ENCODE measurements at regions not wholly inside any gene's neighbourhood (a gene's known extent, or its start where the extent isn't known, plus 50 kb on each side); places are given as distances from the start of the nearest gene placed in this dataset.

GRCh38 chr5:129382921-129383672 lies 77.0 kb upstream of the ADAMTS19 start:
- Histone ChIP-seq H3K4me1 (ENCODE audit: insufficient read depth, low read length) (peaks cover 3% of the 10 kb centered on the region), H4K20me1 (ENCODE audit: insufficient read depth, low read length) (no peaks in the 10 kb centered on the region), H3K27me3 (ENCODE audit: insufficient read depth, low read length) (no peaks in the 10 kb centered on the region), H3K9me3 (ENCODE audit: insufficient read depth, low read depth, low read length) (no peaks in the 10 kb centered on the region), H3K79me2 (ENCODE audit: insufficient read depth, low read length) (no peaks in the 10 kb centered on the region), H3K36me3 (ENCODE audit: insufficient read depth, low read length) (no peaks in the 10 kb centered on the region), H3K9ac (ENCODE audit: low read length) (no peak overlapping the region), H2AFZ (ENCODE audit: low read depth, low read length) (no peak overlapping the region), H3K4me2 (ENCODE audit: low read length) (no peak overlapping the region), H3K27ac (ENCODE audit: low read depth, low read length) (no peak overlapping the region), H3K4me3 (ENCODE audit: insufficient read depth, low read depth, low read length) (no peak overlapping the region)
- TF ChIP-seq CTCF (IDR thresholded peaks at IDR 0.05; ENCODE audit: insufficient read depth, low read depth, low read length) = no peak
- TF ChIP-seq EZH2 (IDR thresholded peaks at IDR 0.05; ENCODE audit: insufficient read depth, low read length) = no peak
- DNase-seq (ENCODE audit: low read depth) (peak; percentile 8), FAIRE-seq (no peak)
- no peaks in the 10 kb centered on the region for H3K9me3 Mint-ChIP-seq (ENCODE audit: unreplicated experiment)
- no peak overlapping the region for H3K4me3 Mint-ChIP-seq (ENCODE audit: unreplicated experiment)
- no peak overlapping the region for H3K27ac Mint-ChIP-seq (ENCODE audit: unreplicated experiment)
- H3K36me3 Mint-ChIP-seq (ENCODE audit: low read depth, unreplicated experiment) = no peaks in the 10 kb centered on the region
- H3K27me3 Mint-ChIP-seq (ENCODE audit: low read depth, unreplicated experiment) = no peaks in the 10 kb centered on the region
- H3K4me1 Mint-ChIP-seq (ENCODE audit: low read depth, unreplicated experiment) = peaks cover 12% of the 10 kb centered on the region

- Histone ChIP-seq H3K9me3 (ENCODE audit: insufficient read depth, low read depth, low read length) (no peaks in the 10 kb centered on the region), H3K4me1 (ENCODE audit: insufficient read depth, low read length) (peaks cover 3% of the 10 kb centered on the region), H3K4me3 (ENCODE audit: insufficient read depth, low read depth, low read length) (no peak overlapping the region), H3K36me3 (ENCODE audit: insufficient read depth, low read length) (no peaks in the 10 kb centered on the region), H3K79me2 (ENCODE audit: insufficient read depth, low read length) (no peaks in the 10 kb centered on the region), H3K27me3 (ENCODE audit: insufficient read depth, low read length) (no peaks in the 10 kb centered on the region), H4K20me1 (ENCODE audit: insufficient read depth, low read length) (no peaks in the 10 kb centered on the region), H2AFZ (ENCODE audit: low read depth, low read length) (no peak overlapping the region), H3K4me2 (ENCODE audit: low read length) (no peak overlapping the region), H3K27ac (ENCODE audit: low read depth, low read length) (no peak overlapping the region), H3K9ac (ENCODE audit: low read length) (no peak overlapping the region)
- H3K4me1 Mint-ChIP-seq (ENCODE audit: low read depth, unreplicated experiment) = peaks cover 12% of the 10 kb centered on the region
- FAIRE-seq (no peak), DNase-seq (ENCODE audit: low read depth) (no peak)
- no peak overlapping the region for H3K4me3 Mint-ChIP-seq (ENCODE audit: unreplicated experiment)
- no peak for TF ChIP-seq EZH2 (IDR thresholded peaks at IDR 0.05; ENCODE audit: insufficient read depth, low read length)
- no peak for TF ChIP-seq CTCF (IDR thresholded peaks at IDR 0.05; ENCODE audit: insufficient read depth, low read depth, low read length)
- H3K27ac Mint-ChIP-seq (ENCODE audit: unreplicated experiment) = no peak overlapping the region
- H3K9me3 Mint-ChIP-seq (ENCODE audit: unreplicated experiment) = no peaks in the 10 kb centered on the region
- H3K36me3 Mint-ChIP-seq (ENCODE audit: low read depth, unreplicated experiment) = no peaks in the 10 kb centered on the region
- no peaks in the 10 kb centered on the region for H3K27me3 Mint-ChIP-seq (ENCODE audit: low read depth, unreplicated experiment)
Measured at GRCh38 chr5:129384193-129384592, 75.9 kb upstream of the ADAMTS19 start.

- H3K4me1 ChIP-seq (ENCODE audit: insufficient read depth, low read length) = peaks cover 3% of the 10 kb centered on the region
- no peak overlapping the region for H3K27ac ChIP-seq (ENCODE audit: low read depth, low read length)
- no peaks in the 10 kb centered on the region for H4K20me1 ChIP-seq (ENCODE audit: insufficient read depth, low read length)
- H3K9me3 ChIP-seq (ENCODE audit: insufficient read depth, low read depth, low read length) = no peaks in the 10 kb centered on the region
- H3K36me3 Mint-ChIP-seq (ENCODE audit: low read depth, unreplicated experiment) = no peaks in the 10 kb centered on the region
- no peak overlapping the region for H2AFZ ChIP-seq (ENCODE audit: low read depth, low read length)
- no peaks in the 10 kb centered on the region for H3K79me2 ChIP-seq (ENCODE audit: insufficient read depth, low read length)
- no peak overlapping the region for H3K9ac ChIP-seq (ENCODE audit: low read length)
- FAIRE-seq = no peak
- no peaks in the 10 kb centered on the region for H3K27me3 ChIP-seq (ENCODE audit: insufficient read depth, low read length)
- H3K27ac Mint-ChIP-seq (ENCODE audit: unreplicated experiment) = no peak overlapping the region
- TF ChIP-seq CTCF (IDR thresholded peaks at IDR 0.05; ENCODE audit: insufficient read depth, low read depth, low read length) (no peak), EZH2 (IDR thresholded peaks at IDR 0.05; ENCODE audit: insufficient read depth, low read length) (no peak)
- H3K4me1 Mint-ChIP-seq (ENCODE audit: low read depth, unreplicated experiment) = peaks cover 8% of the 10 kb centered on the region
- H3K27me3 Mint-ChIP-seq (ENCODE audit: low read depth, unreplicated experiment) = no peaks in the 10 kb centered on the region
- H3K4me3 ChIP-seq (ENCODE audit: insufficient read depth, low read depth, low read length) = no peak overlapping the region
- peak; percentile 19 for DNase-seq (ENCODE audit: low read depth)
- no peaks in the 10 kb centered on the region for H3K36me3 ChIP-seq (ENCODE audit: insufficient read depth, low read length)
- H3K9me3 Mint-ChIP-seq (ENCODE audit: unreplicated experiment) = no peaks in the 10 kb centered on the region
- no peak overlapping the region for H3K4me2 ChIP-seq (ENCODE audit: low read length)
- no peak overlapping the region for H3K4me3 Mint-ChIP-seq (ENCODE audit: unreplicated experiment)
Measured at GRCh38 chr5:129384736-129385135, 75.4 kb upstream of the ADAMTS19 start.

Measured in astrocyte (in vitro differentiated cells and primary cell).